GM18858 (cell line): ENCODE measurements at regions not wholly inside any gene's neighbourhood (a gene's known extent, or its start where the extent isn't known, plus 50 kb on each side); places are given as distances from the start of the nearest gene placed in this dataset.
"Not testable (repeated sequence)": the region's sequence is repeated elsewhere in the genome, so short reads cannot be mapped to it uniquely, and the experiment has no call there.

Source experiments
- ATAC-seq: cut with Tn5 transposase; IDR thresholded peaks from one replicate; pipeline ENCODE4 v1.9.1; 2021; ENCODE audit not compliant: unreplicated experiment

DNA sequence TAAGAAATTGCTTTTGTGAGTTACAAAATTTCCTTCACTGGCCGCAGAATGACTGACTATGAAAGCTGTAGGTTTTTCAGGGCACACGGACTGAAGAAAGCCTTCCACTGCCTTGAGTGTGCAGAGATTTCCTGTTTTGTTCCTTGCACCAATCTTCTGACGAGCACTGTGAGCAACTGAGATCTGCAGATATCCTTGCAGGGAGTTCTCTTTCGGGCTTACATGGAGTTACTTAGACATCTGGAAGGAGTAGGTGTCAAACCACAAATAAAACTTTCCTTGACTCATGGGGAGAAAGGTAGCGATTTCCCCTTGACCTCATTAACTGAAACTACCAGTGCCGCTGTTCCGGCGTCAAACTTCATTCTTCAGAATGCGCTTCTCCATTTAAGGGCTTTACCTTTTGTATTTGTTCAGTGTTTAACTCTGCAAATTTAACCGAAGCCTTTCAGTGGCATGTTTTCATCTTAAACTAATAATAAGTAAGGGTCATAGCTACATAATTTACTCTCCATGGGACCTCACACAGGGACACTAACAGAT, 1175.3 kb downstream of the GATA3 start:
- no peak for ATAC-seq

DNA sequence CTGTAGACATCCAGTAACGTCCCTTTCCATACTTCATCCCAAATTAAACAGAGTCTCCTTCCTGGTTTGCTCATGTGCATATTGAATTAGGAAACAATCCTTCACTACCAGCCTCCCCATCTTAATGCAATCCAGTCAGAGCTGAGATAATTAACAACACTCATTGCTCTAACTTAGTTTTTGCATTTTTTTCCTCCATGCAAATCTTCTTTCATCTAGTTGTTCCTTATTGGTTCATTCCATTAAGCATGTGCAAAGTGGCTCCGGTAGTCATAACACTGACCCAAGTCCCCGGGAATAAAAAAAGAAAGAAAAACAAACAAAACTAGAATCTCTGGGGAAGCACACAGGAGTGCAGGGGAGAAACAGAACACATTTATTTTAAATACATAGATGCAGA, 1176.1 kb downstream of the GATA3 start:
- no peak for ATAC-seq

DNA sequence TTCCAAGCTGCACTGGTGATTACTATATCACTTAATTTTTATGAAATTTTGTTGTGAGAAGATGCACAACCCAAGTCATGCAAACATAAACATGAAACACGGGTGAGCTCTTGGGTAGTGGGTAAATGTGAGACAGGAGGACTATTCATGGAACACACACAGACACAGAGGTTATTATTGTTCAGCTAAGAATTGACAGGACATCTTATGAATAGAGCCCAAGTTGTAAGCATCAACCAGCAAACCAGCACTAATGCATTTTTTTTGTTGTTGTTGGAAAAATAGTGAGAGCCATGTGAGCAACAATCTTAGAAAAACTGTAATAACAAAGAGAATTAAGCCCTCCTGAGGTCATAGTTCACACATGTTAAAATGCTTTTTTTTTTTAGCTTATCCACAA, 1179.7 kb downstream of the GATA3 start:
- no peak for ATAC-seq

DNA sequence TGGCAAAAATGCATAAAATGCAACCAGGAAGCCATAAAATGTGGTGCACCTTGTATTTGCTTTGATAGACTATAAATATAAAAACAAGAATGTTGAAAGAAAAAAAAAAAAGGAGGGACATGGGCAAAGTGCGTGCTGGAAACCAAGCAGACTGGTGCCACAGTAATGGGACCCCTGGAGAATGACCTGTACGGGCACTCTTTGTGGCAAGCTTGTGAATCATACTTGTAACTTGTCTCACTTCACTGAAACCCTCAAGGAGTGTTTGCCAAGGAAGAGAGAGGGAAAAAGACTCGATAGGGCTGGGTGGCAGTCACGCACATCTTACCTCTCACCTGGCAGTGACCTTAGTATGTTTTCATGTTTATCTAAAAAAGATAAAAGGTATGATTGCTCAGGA, 1183.6 kb downstream of the GATA3 start:
- no peak for ATAC-seq

DNA sequence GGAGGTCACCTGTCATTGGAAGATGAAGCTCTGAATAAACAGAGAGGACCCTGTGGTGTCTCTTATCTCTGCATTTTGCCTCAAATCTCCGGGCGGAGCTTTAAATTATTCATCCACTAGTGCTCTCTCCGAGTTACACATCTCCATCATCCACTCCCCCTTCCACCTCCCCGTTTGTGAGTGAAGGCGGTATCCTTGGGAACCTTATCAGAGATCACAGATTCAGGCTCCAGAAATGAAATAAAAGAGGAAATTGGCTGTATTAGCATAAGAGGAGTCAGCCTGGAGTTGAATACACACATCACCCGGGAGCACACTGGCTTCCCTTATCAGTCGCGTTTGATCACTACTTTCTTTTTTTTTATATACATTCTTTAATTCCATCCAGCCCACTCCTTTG, 1184.8 kb downstream of the GATA3 start:
- no peak for ATAC-seq

DNA sequence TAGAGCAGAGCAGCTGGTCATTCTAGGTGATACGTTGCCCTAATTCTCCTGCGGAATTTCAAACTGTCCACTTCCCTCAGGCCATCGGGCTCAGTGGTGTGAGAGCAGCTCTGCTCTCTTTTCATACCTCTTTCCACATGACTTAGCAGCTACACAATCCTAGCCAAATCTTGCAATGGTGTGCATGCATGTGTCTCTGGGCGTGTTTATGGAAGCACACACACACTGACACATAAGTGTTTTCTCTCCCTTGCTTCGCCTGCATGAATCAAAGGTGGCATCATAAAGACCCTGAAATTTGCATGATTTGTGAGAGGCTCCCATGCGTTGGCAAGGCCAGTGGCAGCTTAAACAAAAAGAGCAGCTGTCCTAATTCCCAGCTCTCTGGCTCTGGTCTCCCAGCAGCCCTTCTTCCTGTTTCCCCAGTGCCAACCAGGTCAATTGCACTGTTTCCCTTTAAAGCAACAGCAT, 1189.5 kb downstream of the GATA3 start:
- no peak for ATAC-seq

DNA sequence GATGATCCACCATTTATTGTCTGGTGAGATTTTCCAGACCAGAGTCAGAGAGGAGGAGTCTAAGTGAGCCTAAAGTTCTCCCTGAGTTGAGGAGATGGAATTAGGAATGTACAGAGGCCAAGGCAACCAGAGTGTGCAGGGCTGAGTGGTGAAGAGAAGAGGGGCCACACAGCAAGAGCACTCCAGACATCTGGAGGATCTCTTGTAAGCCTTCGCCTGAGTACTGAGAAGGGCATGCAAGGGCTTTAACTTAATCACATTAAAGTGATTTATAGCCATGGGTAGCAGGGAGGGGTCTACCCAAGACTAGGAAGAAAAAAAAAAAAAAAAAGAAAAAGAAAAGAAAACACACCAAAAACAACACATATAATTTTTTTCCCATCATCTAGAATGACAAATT, 1190.4 kb downstream of the GATA3 start:
- ATAC-seq, result no peak

DNA sequence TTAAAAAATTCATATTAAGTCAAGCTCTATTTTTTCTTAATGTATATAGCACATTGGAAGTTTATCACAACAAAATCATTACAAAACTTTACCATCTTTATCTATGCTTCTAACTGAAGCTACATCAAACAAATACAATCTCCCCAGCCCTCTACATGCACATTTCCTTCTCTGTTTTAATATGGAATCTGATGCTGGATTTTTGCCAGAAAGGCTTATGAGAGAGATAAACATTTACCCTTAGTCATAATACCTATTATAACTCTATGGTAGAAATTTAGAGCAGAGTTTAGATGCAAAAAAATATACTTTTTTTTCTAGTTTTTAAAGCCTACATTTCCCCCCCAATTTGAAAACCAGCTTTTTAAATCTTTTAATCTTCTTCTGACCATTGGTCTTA, 1198.6 kb downstream of the GATA3 start:
- ATAC-seq, result no peak

DNA sequence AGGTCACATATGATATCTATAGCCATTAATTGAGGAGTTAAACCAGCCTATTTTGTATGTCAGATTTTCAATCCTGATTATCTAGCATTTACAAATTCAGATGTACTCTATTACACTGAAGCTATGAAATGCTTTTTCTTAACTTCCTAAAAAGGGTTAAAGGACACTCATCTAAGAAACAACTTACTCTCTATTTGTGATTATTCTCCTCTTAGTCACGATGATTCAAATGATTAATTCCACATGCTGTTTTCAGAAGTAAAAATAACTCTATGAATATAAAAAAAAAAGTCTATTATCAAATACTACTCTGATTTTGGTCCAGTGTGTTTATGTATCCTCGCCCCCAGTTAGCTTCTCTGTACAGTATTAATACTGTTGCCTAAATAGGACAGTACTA, 1199.9 kb downstream of the GATA3 start:
- no peak for ATAC-seq

DNA sequence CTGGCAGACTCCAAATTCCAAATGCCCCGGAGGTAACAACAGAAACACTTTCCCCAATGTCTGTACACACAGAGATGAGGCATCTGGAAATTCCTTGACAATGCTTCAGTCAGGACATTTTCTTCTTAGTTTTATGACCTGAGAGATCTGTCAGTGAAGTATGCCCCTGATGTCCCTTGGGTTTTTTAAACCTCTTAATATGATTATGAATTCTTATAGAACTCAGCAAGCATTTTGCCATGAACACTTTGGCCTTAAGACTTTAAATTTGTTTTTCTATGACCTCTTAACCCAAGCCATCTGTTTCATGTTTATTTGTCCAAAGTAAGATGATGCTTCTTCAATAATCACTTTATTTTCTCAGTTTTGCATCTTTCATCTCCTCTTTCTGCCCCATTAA, 1206.2 kb downstream of the GATA3 start:
- ATAC-seq, result no peak

DNA sequence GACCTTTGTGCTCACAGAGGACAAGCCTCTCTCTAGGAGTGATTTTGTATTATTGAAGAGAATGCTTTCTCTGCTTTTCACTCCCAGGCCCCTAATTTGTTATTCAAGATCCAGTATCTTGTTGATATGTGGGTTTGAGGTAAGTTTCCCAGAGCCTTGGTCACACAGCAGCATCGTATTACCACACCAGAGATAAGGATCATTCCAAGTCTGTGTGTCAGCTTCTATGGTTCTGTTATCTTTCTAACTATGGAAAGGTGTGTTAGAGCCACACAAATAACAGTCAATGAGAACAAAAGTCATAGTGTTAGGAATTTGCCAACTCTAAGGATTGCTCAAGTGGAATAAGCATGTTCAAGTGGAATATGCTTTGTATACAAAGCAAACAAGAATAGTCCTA, 1208.3 kb downstream of the GATA3 start:
- ATAC-seq, result no peak

DNA sequence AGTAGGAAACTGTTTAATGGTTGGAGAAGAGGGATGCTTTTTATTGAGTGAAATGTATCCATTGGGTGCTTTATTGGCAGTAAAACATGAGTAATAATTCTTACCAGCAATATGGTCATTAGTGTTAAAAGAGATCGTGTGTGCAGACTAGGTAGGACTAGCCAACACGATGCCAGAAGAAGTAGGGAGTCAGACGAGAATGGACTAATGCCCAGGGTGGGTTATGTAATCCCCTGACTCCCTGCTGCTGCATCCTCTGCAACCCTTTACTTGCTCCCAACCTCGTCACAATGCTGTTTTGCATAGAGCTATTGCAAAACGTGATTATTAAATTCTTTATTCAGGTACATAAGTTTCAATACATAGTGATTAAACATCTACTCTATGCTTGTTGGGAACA, 1213.7 kb downstream of the GATA3 start:
- no peak for ATAC-seq

DNA sequence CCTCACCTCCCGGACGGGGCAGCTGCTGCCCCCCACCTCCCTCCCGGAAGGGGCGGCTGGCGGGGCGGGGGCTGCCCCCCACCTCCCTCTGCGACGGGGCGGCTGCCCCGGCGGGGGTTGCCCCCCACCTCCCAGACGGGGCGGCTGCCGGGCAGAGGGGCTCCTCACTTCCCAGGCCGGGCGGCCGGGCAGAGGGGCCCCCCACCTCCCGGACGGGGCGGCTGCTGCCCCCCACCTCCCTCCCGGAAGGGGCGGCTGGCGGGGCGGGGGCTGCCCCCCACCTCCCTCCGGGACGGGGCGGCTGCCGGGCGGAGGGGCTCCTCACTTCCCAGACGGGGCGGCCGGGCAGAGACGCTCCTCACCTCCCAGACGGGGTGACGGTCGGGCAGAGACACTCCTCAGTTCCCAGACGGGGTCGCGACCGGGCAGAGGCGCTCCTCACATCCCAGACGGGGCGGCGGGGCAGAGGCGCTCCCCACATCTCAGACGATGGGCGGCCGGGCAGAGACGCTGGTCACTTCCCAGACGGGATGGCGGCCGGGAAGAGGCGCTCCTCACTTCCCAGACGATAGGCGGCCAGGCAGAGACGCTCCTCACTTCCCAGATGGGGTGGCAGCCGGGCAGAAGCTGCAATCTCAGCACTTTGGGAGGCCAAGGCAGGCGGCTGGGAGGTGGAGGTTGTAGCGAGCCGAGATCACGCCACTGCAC, 1218.8 kb downstream of the GATA3 start:
- not testable (repeated sequence) for ATAC-seq

DNA sequence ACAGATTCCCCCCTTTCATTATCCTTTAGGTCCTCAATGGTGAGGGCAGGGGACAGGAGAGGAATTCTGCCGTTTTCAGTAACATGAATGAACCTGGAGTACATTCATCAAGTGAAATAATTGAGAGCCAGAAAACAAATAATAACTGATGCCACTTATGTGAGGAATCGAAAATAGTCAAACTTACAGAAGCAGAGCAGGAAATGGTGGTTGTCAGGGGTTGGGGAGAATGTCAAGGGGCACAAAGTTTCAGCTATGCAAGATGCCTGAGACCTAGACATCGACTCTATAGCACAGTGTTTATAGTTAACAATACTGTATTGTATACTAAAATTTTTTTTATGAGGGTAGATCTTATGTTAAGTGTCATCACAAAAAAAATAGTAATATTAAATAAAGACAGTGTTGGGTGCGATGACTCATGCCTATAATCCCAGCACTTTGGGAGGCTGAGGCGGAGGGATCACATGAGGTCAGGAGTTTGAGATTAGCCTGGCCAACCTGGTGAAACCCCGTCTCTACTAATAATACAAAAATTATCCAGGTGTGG, 1219.8 kb downstream of the GATA3 start:
- ATAC-seq, result no peak

DNA sequence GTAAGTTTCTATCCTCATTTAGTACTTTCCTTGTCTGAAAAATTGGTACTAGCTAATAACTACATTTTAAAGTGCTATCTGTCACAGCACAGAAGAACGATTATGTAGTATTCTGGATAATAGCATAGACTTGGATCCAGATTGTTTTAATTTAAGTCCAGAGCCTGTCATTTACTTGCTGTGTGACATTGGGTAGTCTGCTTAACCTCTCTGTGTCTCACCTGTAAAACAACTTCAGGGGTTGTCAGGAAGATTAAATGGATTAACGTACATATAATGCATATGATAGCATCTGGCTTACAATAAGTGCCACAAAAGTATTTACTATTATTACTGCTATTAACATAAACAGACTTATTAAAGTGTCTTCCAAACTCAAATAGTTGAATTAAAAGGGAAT, 1221.4 kb downstream of the GATA3 start:
- ATAC-seq, result no peak

DNA sequence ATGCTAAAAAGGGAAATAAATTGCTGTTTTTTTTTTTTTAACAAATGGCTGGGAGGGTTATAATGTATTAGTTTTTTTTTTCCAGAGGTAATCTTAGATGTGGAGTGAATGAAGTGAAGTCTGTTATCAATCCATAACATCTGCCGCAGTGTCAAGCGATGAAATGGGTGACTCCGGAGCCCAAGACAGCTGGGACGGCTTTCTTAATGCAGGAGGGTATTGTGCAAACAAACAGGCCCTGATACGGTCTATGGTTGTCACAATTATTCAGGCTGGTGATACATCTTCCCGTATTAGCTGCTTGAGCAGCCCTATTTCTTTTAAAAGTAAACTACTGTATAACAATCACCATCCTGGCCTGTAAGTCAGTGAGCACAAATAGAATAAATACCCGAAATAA, 1231.2 kb downstream of the GATA3 start:
- no peak for ATAC-seq

DNA sequence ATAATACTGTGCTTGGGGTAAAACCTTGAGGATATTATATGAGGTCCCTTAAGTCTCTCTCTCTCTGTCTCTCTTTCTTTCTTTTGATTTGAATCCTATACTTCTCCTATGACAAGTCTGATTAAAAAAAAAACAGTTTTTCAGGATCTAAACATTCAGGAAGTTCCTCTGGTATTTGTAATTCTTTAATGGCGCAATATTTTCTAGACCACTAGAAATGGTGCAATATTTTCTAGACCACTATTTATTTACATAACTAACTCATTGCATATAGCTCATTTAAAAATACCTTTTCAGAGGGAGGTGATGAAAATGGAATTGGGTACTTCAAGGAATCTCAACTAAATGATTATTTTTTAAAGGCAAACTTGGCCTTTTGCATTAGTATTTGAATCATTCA, 1235.3 kb downstream of the GATA3 start:
- no peak for ATAC-seq

DNA sequence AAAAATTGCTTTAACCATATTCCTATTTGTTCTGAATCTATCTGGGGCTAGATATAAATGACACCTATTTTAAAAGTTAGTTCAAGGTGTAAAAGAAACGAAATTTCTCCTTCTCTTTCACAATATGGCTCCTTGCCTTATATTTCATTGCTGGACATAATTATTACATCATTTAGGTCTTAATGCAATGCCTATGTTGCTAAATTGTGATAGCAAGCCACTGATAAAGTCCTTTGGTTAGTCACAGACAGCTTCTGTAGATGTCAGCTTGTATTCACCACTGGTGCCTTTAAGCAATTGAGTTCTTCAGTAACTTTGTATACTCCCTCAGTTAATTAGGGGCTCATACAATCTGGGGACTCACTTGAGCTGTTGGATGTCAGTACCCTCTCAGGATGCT, 1236.6 kb downstream of the GATA3 start:
- no peak for ATAC-seq

DNA sequence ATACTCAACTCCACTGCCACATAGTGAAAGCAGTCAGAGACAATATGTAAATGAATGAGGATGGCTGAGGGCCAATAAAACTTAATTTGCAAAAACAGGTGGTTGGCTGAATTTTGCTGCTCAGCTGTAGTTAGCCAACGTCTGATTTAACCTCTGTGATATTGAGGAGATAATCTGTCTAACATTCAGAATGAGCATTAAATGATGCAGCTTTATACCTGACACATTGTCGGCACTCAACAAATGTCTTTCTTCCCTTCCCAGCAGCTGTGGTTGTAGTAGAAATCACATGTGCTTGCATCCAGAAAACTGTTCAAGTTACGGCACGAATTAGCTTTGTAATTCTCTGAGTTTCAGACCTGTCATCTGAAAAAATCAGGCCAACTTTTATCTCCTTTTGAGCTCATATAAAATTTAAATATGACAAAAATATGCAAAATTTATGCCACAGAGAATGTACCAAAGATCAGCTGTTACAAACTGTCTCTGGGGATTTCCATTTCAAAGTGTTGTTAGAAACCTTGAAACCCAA, 1239.7 kb downstream of the GATA3 start:
- ATAC-seq, result no peak

DNA sequence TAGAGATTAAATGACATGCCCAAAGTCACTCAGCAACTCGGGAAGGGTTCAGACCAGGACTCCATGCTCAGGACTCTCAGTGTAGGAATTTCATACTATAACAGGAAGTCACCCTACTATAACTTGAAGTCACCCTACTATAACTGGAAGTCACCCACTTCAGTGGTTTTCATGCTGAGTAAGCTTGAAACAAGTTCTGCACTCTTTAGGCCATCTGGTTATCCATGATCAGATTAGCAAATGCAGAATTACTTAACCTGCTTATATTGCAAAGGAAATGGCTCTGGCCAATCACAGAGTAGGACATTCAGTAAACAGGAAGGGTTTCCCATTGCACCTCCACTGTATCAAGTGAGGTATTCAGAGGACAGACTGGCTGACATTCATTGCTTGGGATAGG, 1240.4 kb downstream of the GATA3 start:
- peak; percentile 93 for ATAC-seq

DNA sequence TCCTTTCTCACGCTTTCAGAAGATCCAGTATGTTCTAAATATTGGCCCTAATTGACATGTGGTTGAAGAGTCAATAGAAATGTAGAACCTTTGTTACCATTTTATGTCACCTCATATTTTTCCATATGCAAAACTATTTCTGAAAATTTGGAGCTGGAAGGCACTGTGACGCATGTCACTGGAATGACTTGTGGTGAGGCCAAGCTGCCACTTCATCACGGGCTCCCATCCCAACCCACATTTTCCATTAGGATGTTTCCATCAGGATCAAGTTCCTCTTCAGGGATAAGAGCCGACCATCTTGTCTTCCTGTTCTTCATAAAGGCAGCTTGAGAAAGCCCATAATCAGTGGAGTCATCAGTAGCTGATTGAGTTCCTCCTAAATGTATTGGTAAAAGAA, 1241.7 kb downstream of the GATA3 start:
- no peak for ATAC-seq

DNA sequence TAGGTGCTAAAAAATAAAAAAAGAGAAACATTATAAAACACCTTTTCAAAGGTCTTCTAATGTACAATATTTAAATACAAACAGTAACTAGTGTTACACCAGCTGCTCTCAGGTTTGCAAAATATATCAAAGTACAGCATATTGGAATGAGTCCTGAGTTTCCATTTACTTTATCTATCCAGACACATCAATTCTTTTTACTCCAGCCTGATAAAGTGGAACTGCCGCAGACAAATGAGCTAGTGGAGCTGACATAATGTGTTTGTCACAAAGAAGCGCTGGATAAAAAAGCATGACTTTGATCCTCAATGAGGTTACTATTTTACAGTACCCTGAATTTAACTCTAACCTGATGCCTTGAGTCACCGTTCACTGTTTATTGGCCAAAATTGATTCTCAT, 1243.1 kb downstream of the GATA3 start:
- no peak for ATAC-seq

DNA sequence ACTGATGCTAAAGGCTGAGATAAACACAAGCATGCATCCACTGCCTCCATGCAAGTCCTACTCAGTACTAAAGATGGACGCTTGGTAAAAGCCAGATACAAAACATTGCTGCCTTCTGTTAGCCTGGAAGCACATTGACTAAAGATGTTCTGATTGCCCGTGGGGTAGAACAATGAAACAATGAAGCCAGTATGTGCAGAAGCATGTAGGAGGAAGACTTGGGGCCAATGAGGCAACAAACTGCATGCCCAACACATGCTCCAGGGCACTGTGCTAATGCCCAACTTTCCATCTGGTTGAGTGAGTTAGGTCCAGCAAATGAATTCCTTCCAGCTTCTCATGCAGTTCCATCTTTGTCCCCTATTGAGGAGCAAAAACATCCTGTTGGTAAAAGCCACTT, 1245.5 kb downstream of the GATA3 start:
- ATAC-seq, result no peak
